ENCODE measurements at regions not wholly inside any gene's neighbourhood (a gene's known extent, or its start where the extent isn't known, plus 50 kb on each side); places are given as distances from the start of the nearest gene placed in this dataset.
"Not testable (repeated sequence)": the region's sequence is repeated elsewhere in the genome, so short reads cannot be mapped to it uniquely, and the experiment has no call there.

GRCh38 chr9:39649029-39649428, 293.6 kb downstream of the SPATA31A1 start:
- not testable (repeated sequence) for H3K27me3 ChIP-seq, H3K4me3 ChIP-seq, H3K4me1 ChIP-seq, H3K36me3 ChIP-seq, ATAC-seq, H3K9me3 ChIP-seq, H3K27ac ChIP-seq

GRCh38 chr9:39656960-39657603, 301.6 kb downstream of the SPATA31A1 start:
- H3K4me3 ChIP-seq, ATAC-seq, H3K4me1 ChIP-seq, H3K27me3 ChIP-seq, H3K9me3 ChIP-seq, H3K27ac ChIP-seq, H3K36me3 ChIP-seq: not testable (repeated sequence)
- WGBS, 2 donors (ENCODE audit: low coverage in 1 of 2), result no CpG with 5 or more reads among the region's 4 CpGs

GRCh38 chr9:39663020-39663419, 307.6 kb downstream of the SPATA31A1 start:
- not testable (repeated sequence) for H3K9me3 ChIP-seq, H3K4me1 ChIP-seq, H3K27ac ChIP-seq, H3K36me3 ChIP-seq, H3K4me3 ChIP-seq, ATAC-seq, H3K27me3 ChIP-seq
- WGBS, 2 donors (ENCODE audit: low coverage in 1 of 2), result no CpG with 5 or more reads among the region's 8 CpGs

GRCh38 chr9:39663713-39664112, 308.2 kb downstream of the SPATA31A1 start:
- not testable (repeated sequence) for H3K9me3 ChIP-seq, H3K4me3 ChIP-seq, H3K27ac ChIP-seq, H3K36me3 ChIP-seq, H3K4me1 ChIP-seq, ATAC-seq, H3K27me3 ChIP-seq
- no CpG with 5 or more reads among the region's 1 CpG for WGBS, 2 donors (ENCODE audit: low coverage in 1 of 2)

GRCh38 chr9:39665020-39665419, 309.6 kb downstream of the SPATA31A1 start:
- not testable (repeated sequence) for H3K9me3 ChIP-seq, H3K27me3 ChIP-seq, H3K4me1 ChIP-seq, H3K36me3 ChIP-seq, H3K27ac ChIP-seq, H3K4me3 ChIP-seq, ATAC-seq
- WGBS, 2 donors (ENCODE audit: low coverage in 1 of 2), result 83% methylated on average over 2 of the region's 7 CpGs; no CpG with 5 or more reads in 1 of the 2 donors

- no CpG with 5 or more reads among the region's 1 CpG for WGBS, 2 donors (ENCODE audit: low coverage in 1 of 2)
- ATAC-seq, H3K27ac ChIP-seq: not testable (repeated sequence)
Measured at GRCh38 chr9:39674437-39675210, 319.2 kb downstream of the SPATA31A1 start.

GRCh38 chr9:39675211-39675553, 319.7 kb downstream of the SPATA31A1 start:
- not testable (repeated sequence) for H3K27me3 ChIP-seq, H3K4me3 ChIP-seq, H3K9me3 ChIP-seq, ATAC-seq, H3K27ac ChIP-seq, H3K36me3 ChIP-seq, H3K4me1 ChIP-seq
- no CpG with 5 or more reads among the region's 2 CpGs for WGBS, 2 donors (ENCODE audit: low coverage in 1 of 2)

More at GRCh38 chr9:39674437-39675210, 319.2 kb downstream of the SPATA31A1 start:
- not testable (repeated sequence) for H3K27me3 ChIP-seq, H3K4me1 ChIP-seq, H3K4me3 ChIP-seq, H3K9me3 ChIP-seq, H3K36me3 ChIP-seq

GRCh38 chr9:39678534-39679263, 323.2 kb downstream of the SPATA31A1 start:
- not testable (repeated sequence) for ATAC-seq

GRCh38 chr9:39680694-39681401, 325.4 kb downstream of the SPATA31A1 start:
- H3K27me3 ChIP-seq, H3K27ac ChIP-seq, H3K4me3 ChIP-seq, ATAC-seq, H3K36me3 ChIP-seq, H3K9me3 ChIP-seq, H3K4me1 ChIP-seq: not testable (repeated sequence)
- no CpG with 5 or more reads among the region's 6 CpGs for WGBS, 2 donors (ENCODE audit: low coverage in 1 of 2)

More at GRCh38 chr9:39678534-39679263, 323.2 kb downstream of the SPATA31A1 start:
- WGBS, 2 donors (ENCODE audit: low coverage in 1 of 2), result no CpG with 5 or more reads among the region's 9 CpGs
- not testable (repeated sequence) for H3K27ac ChIP-seq, H3K27me3 ChIP-seq, H3K4me1 ChIP-seq, H3K36me3 ChIP-seq, H3K9me3 ChIP-seq, H3K4me3 ChIP-seq

- WGBS, 2 donors (ENCODE audit: low coverage in 1 of 2), result no CpG with 5 or more reads among the region's 2 CpGs
- not testable (repeated sequence) for H3K27ac ChIP-seq, H3K4me3 ChIP-seq, H3K9me3 ChIP-seq, H3K4me1 ChIP-seq, H3K36me3 ChIP-seq, ATAC-seq, H3K27me3 ChIP-seq
Measured at GRCh38 chr9:39728862-39729261, 373.4 kb downstream of the SPATA31A1 start.

- H3K4me1 ChIP-seq, ATAC-seq, H3K27ac ChIP-seq, H3K4me3 ChIP-seq, H3K27me3 ChIP-seq, H3K9me3 ChIP-seq, H3K36me3 ChIP-seq: not testable (repeated sequence)
- WGBS, 2 donors (ENCODE audit: low coverage in 1 of 2), result no CpG with 5 or more reads among the region's 17 CpGs
Measured at GRCh38 chr9:39744898-39745297, 389.4 kb downstream of the SPATA31A1 start.

- not testable (repeated sequence) for H3K27ac ChIP-seq, H3K36me3 ChIP-seq, H3K9me3 ChIP-seq, ATAC-seq, H3K4me3 ChIP-seq, H3K27me3 ChIP-seq, H3K4me1 ChIP-seq
- no CpG with 5 or more reads among the region's 4 CpGs for WGBS, 2 donors (ENCODE audit: low coverage in 1 of 2)
Measured at GRCh38 chr9:39775570-39775969, 420.1 kb downstream of the SPATA31A1 start.

Data from gastroesophageal sphincter (tissue), 4 donors.